Prostate gland (tissue), 2 donors: ENCODE measurements at regions not wholly inside any gene's neighbourhood (a gene's known extent, or its start where the extent isn't known, plus 50 kb on each side); places are given as distances from the start of the nearest gene placed in this dataset.

Source experiments
- POLR2A ChIP-seq: fragments of 450-650 bp; IDR thresholded peaks from one replicate; pipeline ENCODE4 v1.6.1; 2016; ENCODE audit warnings: antibody characterized with exemption, mild to moderate bottlenecking
- POLR2AphosphoS5 ChIP-seq: sonication (generic); formaldehyde crosslinking; IDR thresholded peaks from one replicate; pipeline ENCODE4 v1.6.1; 2017; ENCODE audit warnings: antibody characterized with exemption
- TF ChIP-seq, protein P1 (sequence below), 4 experiments: fragments of 200-600 bp in 2 of 4; fragments of 450-650 bp in 2 of 4; sonication (generic) in 2 of 4; IDR thresholded peaks; 1 replicate in 3 of 4; 2 replicates in 1 of 4; pipeline ENCODE4 v1.5.1; 2016 to 2019; ENCODE audit warnings: antibody characterized with exemption in 4 of 4, mild to moderate bottlenecking in 2 of 4, moderate library complexity in 2 of 4

DNA sequence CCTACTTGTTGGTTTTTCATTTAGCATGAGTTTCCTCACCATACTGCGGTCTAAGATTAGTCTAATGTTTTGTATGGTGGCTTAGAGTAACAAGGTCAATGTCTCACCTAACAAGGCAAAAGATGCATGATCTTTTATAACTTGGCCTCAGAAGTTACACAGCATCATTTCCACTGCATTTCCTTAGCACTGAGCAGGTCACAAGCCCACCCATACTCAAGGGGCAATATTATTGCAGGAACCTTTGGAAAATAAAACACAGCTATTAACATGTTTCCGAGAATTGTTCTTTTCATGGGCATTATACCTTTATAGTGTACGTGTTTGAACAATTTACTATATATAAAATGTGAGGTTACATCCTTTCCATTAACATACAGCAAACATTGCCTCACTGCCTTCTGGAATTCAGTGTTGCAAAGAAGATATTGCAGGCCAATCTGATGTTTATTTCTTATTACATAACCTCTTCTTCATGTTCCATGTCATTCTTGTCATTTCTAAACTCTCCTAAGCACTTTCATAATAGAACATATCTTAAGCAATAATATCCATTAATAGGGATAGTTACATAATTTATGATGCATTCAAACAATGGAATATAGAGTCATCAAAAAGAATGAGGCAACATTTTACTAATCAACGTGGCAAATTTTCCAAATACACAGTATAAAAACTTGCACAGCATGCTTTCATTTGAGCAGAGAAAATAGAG, 153.8 kb downstream of the AREG start:
- TF ChIP-seq, protein P1, sequence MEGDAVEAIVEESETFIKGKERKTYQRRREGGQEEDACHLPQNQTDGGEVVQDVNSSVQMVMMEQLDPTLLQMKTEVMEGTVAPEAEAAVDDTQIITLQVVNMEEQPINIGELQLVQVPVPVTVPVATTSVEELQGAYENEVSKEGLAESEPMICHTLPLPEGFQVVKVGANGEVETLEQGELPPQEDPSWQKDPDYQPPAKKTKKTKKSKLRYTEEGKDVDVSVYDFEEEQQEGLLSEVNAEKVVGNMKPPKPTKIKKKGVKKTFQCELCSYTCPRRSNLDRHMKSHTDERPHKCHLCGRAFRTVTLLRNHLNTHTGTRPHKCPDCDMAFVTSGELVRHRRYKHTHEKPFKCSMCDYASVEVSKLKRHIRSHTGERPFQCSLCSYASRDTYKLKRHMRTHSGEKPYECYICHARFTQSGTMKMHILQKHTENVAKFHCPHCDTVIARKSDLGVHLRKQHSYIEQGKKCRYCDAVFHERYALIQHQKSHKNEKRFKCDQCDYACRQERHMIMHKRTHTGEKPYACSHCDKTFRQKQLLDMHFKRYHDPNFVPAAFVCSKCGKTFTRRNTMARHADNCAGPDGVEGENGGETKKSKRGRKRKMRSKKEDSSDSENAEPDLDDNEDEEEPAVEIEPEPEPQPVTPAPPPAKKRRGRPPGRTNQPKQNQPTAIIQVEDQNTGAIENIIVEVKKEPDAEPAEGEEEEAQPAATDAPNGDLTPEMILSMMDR (IDR thresholded peaks at IDR 0.05) = no peak
- no peak for TF ChIP-seq POLR2A
- no peak for TF ChIP-seq POLR2AphosphoS5
